ENCODE measurements at regions not wholly inside any gene's neighbourhood (a gene's known extent, or its start where the extent isn't known, plus 50 kb on each side); places are given as distances from the start of the nearest gene placed in this dataset.

DNA sequence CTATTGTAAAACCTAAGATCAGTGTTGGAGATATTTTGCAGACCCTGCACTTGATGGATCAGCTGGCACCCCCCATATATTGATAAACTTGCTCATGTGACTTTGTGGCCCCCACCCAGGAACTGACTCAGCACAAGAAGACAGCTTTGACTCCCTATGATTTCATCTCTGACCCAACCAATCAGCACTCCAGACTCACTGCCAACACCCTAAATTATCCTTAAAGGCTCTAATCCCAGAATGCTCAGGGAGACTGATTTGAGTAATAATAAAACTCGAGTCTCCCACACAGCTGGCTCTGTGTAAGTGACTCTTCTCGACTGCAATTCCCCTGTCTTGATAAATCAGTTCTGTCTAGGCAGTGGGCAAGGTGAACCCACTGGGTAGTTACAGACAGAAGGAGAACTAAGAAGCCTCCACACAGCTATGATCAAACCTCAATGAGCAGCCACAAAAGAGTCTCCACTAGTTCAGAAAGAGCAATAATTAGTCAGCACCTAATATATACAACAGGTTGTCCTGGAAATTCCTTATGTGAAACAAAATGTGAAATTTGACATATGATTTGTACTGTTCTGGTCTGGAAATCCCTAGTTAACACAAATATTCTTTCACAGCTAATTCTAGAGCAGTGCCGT, 52.2 kb downstream of the ACTL7B start:
- intact Hi-C loops (cut with DNase I), result no loop called here
- TF ChIP-seq, protein P1, sequence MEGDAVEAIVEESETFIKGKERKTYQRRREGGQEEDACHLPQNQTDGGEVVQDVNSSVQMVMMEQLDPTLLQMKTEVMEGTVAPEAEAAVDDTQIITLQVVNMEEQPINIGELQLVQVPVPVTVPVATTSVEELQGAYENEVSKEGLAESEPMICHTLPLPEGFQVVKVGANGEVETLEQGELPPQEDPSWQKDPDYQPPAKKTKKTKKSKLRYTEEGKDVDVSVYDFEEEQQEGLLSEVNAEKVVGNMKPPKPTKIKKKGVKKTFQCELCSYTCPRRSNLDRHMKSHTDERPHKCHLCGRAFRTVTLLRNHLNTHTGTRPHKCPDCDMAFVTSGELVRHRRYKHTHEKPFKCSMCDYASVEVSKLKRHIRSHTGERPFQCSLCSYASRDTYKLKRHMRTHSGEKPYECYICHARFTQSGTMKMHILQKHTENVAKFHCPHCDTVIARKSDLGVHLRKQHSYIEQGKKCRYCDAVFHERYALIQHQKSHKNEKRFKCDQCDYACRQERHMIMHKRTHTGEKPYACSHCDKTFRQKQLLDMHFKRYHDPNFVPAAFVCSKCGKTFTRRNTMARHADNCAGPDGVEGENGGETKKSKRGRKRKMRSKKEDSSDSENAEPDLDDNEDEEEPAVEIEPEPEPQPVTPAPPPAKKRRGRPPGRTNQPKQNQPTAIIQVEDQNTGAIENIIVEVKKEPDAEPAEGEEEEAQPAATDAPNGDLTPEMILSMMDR (IDR thresholded peaks at IDR 0.05), result no peak
- Histone ChIP-seq H3K36me3 (no peaks in the 10 kb centered on the region), H3K4me1 (no peaks in the 10 kb centered on the region), H3K9me3 (no peaks in the 10 kb centered on the region), H3K4me3 (no peak overlapping the region), H3K27me3 (no peaks in the 10 kb centered on the region), H3K9ac (ENCODE audit: low read depth in 2 of 2, low read length in 2 of 2) (no peak overlapping the region), H3K27ac (no peak overlapping the region)
- DNase-seq, result no peak

DNA sequence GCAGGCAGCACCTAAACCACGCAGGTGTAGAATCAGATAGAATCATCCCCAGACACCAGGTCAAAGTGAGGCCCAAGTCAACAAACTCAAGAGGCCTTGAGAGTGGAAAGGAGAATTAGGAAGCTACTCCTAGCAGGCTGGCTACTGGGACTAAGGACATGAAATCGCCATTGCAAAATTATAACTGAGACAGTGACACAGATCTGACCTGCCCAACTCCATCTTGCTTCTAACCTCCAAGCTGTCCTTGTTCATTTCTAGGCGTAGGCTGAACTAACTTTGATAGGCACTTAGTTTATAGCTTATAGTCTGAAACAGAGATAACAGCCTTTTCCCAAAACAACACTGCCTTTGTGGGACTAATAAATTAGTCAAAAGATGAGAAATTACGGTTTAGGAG, 52.8 kb downstream of the ACTL7B start:
- Histone ChIP-seq H3K9ac (ENCODE audit: low read depth in 2 of 2, low read length in 2 of 2) (no peak overlapping the region), H3K4me3 (no peak overlapping the region), H3K36me3 (no peaks in the 10 kb centered on the region), H3K27me3 (no peaks in the 10 kb centered on the region), H3K27ac (no peak overlapping the region), H3K9me3 (no peaks in the 10 kb centered on the region), H3K4me1 (no peaks in the 10 kb centered on the region)
- intact Hi-C loops (cut with DNase I), result no loop called here
- TF ChIP-seq, protein P1 (IDR thresholded peaks at IDR 0.05), result no peak
- no peak for DNase-seq

- TF ChIP-seq, protein P1 (IDR thresholded peaks at IDR 0.05), result no peak
- no peak overlapping the region for H3K9ac ChIP-seq (ENCODE audit: low read depth in 2 of 2, low read length in 2 of 2)
- no peak overlapping the region for H3K27ac ChIP-seq
- no peaks in the 10 kb centered on the region for H3K4me1 ChIP-seq
- intact Hi-C loops (cut with DNase I), result no loop called here
- no peaks in the 10 kb centered on the region for H3K36me3 ChIP-seq
- no peaks in the 10 kb centered on the region for H3K9me3 ChIP-seq
- no peaks in the 10 kb centered on the region for H3K27me3 ChIP-seq
- no peak for DNase-seq
- no peak overlapping the region for H3K4me3 ChIP-seq
Measured at GRCh38 chr9:108801949-108802348, 53.8 kb downstream of the ACTL7B start.

GRCh38 chr9:108800632-108801099, 55.1 kb downstream of the ACTL7B start:
- Histone ChIP-seq H3K4me3 (no peak overlapping the region), H3K9me3 (no peaks in the 10 kb centered on the region), H3K36me3 (no peaks in the 10 kb centered on the region), H3K9ac (ENCODE audit: low read depth in 2 of 2, low read length in 2 of 2) (no peak overlapping the region), H3K27ac (no peak overlapping the region), H3K4me1 (no peaks in the 10 kb centered on the region), H3K27me3 (no peaks in the 10 kb centered on the region)
- no peak for DNase-seq
- intact Hi-C loops (cut with DNase I), result no loop called here
- TF ChIP-seq, protein P1 (IDR thresholded peaks at IDR 0.05), result no peak

DNA sequence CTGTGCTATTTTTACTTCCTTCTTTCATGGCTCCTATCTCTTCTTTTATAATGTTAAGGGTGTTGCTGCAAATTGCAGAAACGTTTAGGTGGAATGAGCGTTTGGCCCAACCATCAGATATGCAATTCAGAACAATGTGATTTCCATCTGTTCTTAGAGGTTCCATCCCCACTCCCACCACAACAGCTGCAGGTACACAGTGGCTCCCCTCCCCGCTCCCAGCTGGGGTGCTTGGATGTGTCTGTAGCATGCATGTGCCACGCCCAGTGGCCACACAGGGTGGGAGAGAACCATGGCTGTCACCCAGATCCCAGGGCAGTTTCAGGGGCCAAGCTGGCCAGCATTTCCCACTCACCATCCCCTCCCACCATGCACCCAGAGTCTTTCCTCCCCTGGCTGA, 62.2 kb downstream of the ACTL7B start:
- DNase-seq, result no peak
- no peak overlapping the region for H3K27ac ChIP-seq
- no peaks in the 10 kb centered on the region for H3K27me3 ChIP-seq
- no peak overlapping the region for H3K9ac ChIP-seq (ENCODE audit: low read depth in 2 of 2, low read length in 2 of 2)
- TF ChIP-seq, protein P1 (IDR thresholded peaks at IDR 0.05), result no peak
- H3K4me3 ChIP-seq, result no peak overlapping the region
- no peaks in the 10 kb centered on the region for H3K36me3 ChIP-seq
- intact Hi-C loops (cut with DNase I), result no loop called here
- no peaks in the 10 kb centered on the region for H3K4me1 ChIP-seq
- no peaks in the 10 kb centered on the region for H3K9me3 ChIP-seq
